Spinal cord (tissue), 9 donors: ENCODE measurements at regions not wholly inside any gene's neighbourhood (a gene's known extent, or its start where the extent isn't known, plus 50 kb on each side); places are given as distances from the start of the nearest gene placed in this dataset.
"Not testable (repeated sequence)": the region's sequence is repeated elsewhere in the genome, so short reads cannot be mapped to it uniquely, and the experiment has no call there.

Experiments used
- DNase-seq, 6 donors: peaks; one replicate each; pipeline versions ENCODE4 v3.0.0 to v3.0.0-alpha.2; 2013 to 2015; ENCODE audit warnings: low spot score in 6 of 6, low read depth in 4 of 6
- H3K27ac ChIP-seq: one replicate; pipeline ENCODE4 v1.5.1; 2013; ENCODE audit warnings: low read depth, low read length, control low read depth
- H3K27me3 ChIP-seq: one replicate; pipeline ENCODE4 v1.6.1; 2013; ENCODE audit warnings: low read length; ENCODE audit not compliant: control insufficient read depth, insufficient read depth
- H3K36me3 ChIP-seq: one replicate; pipeline ENCODE4 v1.6.1; 2013; ENCODE audit warnings: low read length; ENCODE audit not compliant: control insufficient read depth, insufficient read depth
- H3K4me1 ChIP-seq: one replicate; pipeline ENCODE4 v1.6.1; 2013; ENCODE audit warnings: low read length; ENCODE audit not compliant: control insufficient read depth, insufficient read depth
- H3K4me3 ChIP-seq: one replicate; pipeline ENCODE4 v1.5.1; 2013; ENCODE audit warnings: low read depth, low read length, control low read depth
- H3K9me3 ChIP-seq: one replicate; pipeline ENCODE4 v1.6.1; 2013; ENCODE audit warnings: low read length; ENCODE audit not compliant: control insufficient read depth, insufficient read depth
- WGBS: methylation state at CpG from one replicate; pipeline ENCODE4 v1.1.5; 2013; ENCODE audit warnings: missing lambda C conversion rate; ENCODE audit not compliant: insufficient coverage; 5-methylcytosine and 5-hydroxymethylcytosine counted together
- donor health status: healthy.

DNA sequence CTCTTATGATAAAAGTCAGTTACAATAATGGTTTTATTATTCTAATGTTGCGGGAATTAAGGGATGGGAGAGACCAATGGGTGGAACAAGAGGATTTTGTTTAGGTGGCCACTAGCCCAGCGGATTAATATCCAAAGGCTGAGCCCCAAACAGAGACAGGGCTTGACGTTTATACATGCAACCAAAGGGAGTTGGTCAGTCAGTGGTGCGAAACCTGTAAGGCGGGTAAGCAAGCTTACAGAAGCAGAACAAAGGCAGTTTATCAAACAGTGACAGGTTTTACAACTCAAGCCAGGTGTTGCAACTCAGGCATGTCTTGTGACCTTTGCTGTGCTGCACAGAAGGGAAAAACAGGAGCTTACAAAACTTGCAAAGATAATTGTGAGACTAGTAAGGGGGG is 622.9 kb upstream of the MBL2 start:
- WGBS, result 91% methylated on average over 5 of the region's 5 CpGs

GRCh38 chr10:53387562-53387961 is 615.0 kb upstream of the MBL2 start:
- WGBS, result no CpG with 5 or more reads among the region's 4 CpGs
- no peaks in the 10 kb centered on the region for H3K9me3 ChIP-seq
- DNase-seq, result peak in 1 of 6 donors; percentile 38
- no peaks in the 10 kb centered on the region for H3K36me3 ChIP-seq
- H3K27ac ChIP-seq, result no peak overlapping the region
- no peak overlapping the region for H3K4me3 ChIP-seq
- H3K27me3 ChIP-seq, result no peaks in the 10 kb centered on the region
- H3K4me1 ChIP-seq, result no peaks in the 10 kb centered on the region

More for the DNA sequence above, 622.9 kb upstream of the MBL2 start:
- H3K27ac ChIP-seq, result no peak overlapping the region
- H3K9me3 ChIP-seq, result peaks cover 7% of the 10 kb centered on the region
- H3K4me3 ChIP-seq, result no peak overlapping the region
- no peaks in the 10 kb centered on the region for H3K27me3 ChIP-seq
- H3K36me3 ChIP-seq, result no peaks in the 10 kb centered on the region
- DNase-seq, result no peak
- H3K4me1 ChIP-seq, result no peaks in the 10 kb centered on the region

DNA sequence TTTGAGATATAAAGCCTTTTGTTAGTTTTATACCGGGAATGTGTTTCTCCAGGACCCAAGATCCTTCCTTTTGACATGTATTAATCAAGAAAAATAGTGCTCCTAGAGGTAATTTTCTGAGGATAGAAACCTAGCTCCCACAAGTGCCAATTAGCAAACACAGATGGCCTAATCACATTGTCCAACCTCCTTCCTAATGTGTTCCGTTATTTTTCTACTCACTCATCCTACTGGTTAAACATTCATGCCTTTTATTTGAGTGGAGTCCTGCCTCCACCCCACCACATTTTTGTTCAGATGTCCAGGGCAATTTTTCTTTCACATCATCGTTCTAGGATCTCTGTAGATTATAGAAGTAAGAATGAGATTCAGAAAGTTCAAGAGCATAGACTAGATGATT is 610.0 kb upstream of the MBL2 start:
- H3K4me1 ChIP-seq, result no peaks in the 10 kb centered on the region
- H3K27ac ChIP-seq, result no peak overlapping the region
- H3K27me3 ChIP-seq, result no peaks in the 10 kb centered on the region
- no peaks in the 10 kb centered on the region for H3K9me3 ChIP-seq
- H3K4me3 ChIP-seq, result no peak overlapping the region
- no peaks in the 10 kb centered on the region for H3K36me3 ChIP-seq
- WGBS, result 80% methylated on average over 1 of the region's 3 CpGs
- DNase-seq, result no peak

GRCh38 chr10:53379956-53380355 is 607.4 kb upstream of the MBL2 start:
- Histone ChIP-seq H3K4me1 (no peaks in the 10 kb centered on the region), H3K27ac (no peak overlapping the region), H3K27me3 (no peaks in the 10 kb centered on the region), H3K36me3 (no peaks in the 10 kb centered on the region), H3K9me3 (no peaks in the 10 kb centered on the region), H3K4me3 (no peak overlapping the region)
- DNase-seq, result no peak
- WGBS, result no CpG with 5 or more reads among the region's 1 CpG

- DNase-seq, result no peak
- H3K27me3 ChIP-seq, result no peaks in the 10 kb centered on the region
- H3K9me3 ChIP-seq, result no peaks in the 10 kb centered on the region
- 91% methylated on average over 4 of the region's 4 CpGs for WGBS
- H3K4me1 ChIP-seq, result no peaks in the 10 kb centered on the region
- H3K36me3 ChIP-seq, result no peaks in the 10 kb centered on the region
- H3K4me3 ChIP-seq, result no peak overlapping the region
- H3K27ac ChIP-seq, result no peak overlapping the region
These were observed 597.8 kb upstream of the MBL2 start for GRCh38 chr10:53370347-53370746.

DNA sequence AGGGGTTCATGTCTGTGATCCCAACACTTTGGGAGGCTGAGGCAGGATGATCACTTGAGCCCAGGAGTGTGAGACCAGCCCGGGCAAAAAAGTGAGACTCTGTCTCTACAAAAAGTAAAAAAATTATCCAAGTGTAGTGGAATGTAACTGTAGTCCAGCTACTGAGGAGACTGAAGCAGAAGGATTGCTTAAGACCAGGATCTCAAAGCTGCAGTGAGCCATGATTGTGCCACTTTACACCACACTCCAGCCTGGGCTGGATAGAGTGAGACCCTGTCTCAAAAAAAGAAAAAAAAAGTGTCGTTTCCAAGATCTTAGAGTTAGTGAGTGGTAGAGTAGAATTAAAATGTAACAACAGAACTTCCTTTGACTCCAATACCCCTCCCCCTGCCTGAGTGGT is 589.4 kb upstream of the MBL2 start:
- no peak overlapping the region for H3K27ac ChIP-seq
- no CpG with 5 or more reads among the region's 2 CpGs for WGBS
- no peaks in the 10 kb centered on the region for H3K36me3 ChIP-seq
- DNase-seq, result no peak
- no peaks in the 10 kb centered on the region for H3K9me3 ChIP-seq
- H3K4me1 ChIP-seq, result no peaks in the 10 kb centered on the region
- no peak overlapping the region for H3K4me3 ChIP-seq
- H3K27me3 ChIP-seq, result no peaks in the 10 kb centered on the region

DNA sequence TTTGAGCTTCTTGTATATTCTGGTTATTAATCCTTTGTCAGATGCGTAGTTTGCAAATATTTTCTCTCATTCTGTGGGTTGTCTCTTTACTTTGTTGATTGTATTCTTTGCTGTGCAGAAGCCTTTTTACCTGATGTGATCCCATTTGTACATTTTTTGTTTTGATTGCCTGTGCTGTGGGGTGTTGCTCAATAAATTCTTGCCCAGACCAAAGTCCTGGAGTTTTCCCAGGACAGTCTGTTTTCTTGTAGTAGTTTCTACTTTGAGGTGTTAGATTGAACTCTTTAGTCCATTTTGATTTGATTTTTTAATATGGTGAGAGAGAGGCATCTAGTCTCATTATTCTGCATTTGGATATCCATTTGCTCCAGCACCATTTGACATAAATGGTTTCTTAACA is 588.7 kb upstream of the MBL2 start:
- DNase-seq, result no peak
- Histone ChIP-seq H3K4me1 (no peaks in the 10 kb centered on the region), H3K4me3 (no peak overlapping the region), H3K36me3 (no peaks in the 10 kb centered on the region), H3K9me3 (no peaks in the 10 kb centered on the region), H3K27ac (no peak overlapping the region), H3K27me3 (no peaks in the 10 kb centered on the region)
- WGBS, result 100% methylated on average over 1 of the region's 1 CpG

DNA sequence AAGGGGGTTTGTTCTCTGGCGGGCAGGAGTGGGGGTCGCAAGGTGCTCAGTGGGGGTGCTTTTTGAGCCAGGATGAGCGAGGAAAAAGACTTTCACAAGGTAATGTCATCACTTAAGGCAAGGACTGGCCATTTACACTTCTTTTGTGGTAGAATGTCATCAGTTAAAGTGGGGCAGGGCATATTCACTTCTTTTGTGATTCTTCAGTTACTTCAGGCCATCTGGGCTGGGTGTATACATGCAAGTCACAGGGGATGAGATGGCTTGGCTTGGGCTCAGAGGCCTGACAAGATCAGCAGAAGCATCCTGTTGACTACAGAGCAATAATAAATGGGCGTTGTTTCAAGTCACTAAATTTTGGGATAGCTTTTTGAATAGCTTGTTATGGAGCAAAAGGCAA is 586.4 kb upstream of the MBL2 start:
- WGBS, result no CpG with 5 or more reads among the region's 4 CpGs
- H3K27me3 ChIP-seq, H3K9me3 ChIP-seq, H3K27ac ChIP-seq, H3K4me1 ChIP-seq, DNase-seq, H3K36me3 ChIP-seq, H3K4me3 ChIP-seq: not testable (repeated sequence)

DNA sequence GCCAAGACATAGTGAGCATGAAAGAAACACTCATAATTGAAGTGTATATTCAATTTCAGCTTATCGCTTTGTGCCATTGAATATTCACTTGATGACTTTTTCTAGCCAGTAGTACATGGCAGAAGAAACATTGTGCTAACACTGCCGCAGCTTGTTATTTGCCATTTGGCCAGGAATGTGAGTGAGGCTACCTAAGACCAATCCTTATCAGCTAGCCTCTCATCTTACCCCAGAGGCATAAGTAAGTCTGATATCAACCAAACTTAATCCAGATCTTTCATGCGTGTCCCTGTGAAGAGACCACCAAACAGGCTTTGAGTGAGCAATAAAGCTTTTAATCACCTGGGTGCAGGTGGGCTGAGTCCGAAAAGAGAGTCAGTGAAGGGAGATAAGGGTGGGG is 586.0 kb upstream of the MBL2 start:
- H3K4me3 ChIP-seq, result no peak overlapping the region
- no peaks in the 10 kb centered on the region for H3K36me3 ChIP-seq
- WGBS, result no CpG with 5 or more reads among the region's 4 CpGs
- DNase-seq, result no peak
- H3K9me3 ChIP-seq, result no peaks in the 10 kb centered on the region
- no peaks in the 10 kb centered on the region for H3K27me3 ChIP-seq
- no peak overlapping the region for H3K27ac ChIP-seq
- H3K4me1 ChIP-seq, result no peaks in the 10 kb centered on the region

DNA sequence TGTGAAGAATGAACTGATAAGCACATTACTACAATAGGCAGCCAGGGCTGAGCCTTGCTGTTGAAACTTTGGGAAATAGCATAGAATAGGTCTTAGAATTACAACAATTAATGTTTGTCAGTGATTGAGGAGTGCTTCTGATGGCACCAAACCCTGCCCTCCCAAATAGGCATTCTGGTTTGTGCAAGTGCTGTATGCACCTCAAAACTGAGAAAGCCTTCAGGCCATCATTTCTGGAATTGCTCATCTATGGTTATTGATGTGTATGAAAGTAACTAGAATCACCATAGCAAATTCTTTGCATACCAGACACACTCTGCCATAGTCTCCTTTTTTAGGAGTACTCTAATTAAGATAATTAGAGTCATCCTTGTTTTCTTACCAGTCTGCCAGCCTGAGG is 585.0 kb upstream of the MBL2 start:
- Histone ChIP-seq H3K4me1 (no peaks in the 10 kb centered on the region), H3K9me3 (no peaks in the 10 kb centered on the region), H3K36me3 (no peaks in the 10 kb centered on the region), H3K4me3 (no peak overlapping the region), H3K27ac (no peak overlapping the region), H3K27me3 (no peaks in the 10 kb centered on the region)
- no peak for DNase-seq
